HG03565 (cell line): ENCODE measurements at regions not wholly inside any gene's neighbourhood (a gene's known extent, or its start where the extent isn't known, plus 50 kb on each side); places are given as distances from the start of the nearest gene placed in this dataset.
A peak's percentile ranks its signal among the peaks of the same experiment; 100 is the strongest.
"Not testable (repeated sequence)": the region's sequence is repeated elsewhere in the genome, so short reads cannot be mapped to it uniquely, and the experiment has no call there.

Source experiments
- ATAC-seq: cut with Tn5 transposase; IDR thresholded peaks from one replicate; pipeline ENCODE4 v1.9.1; 2021; ENCODE audit warnings: mild to moderate bottlenecking, moderate library complexity; ENCODE audit not compliant: unreplicated experiment

GRCh38 chr1:234781241-234782065, 171.5 kb upstream of the IRF2BP2 start:
- ATAC-seq, result no peak

GRCh38 chr1:234780531-234781162, 170.7 kb upstream of the IRF2BP2 start:
- no peak for ATAC-seq

GRCh38 chr1:234780112-234780511, 170.1 kb upstream of the IRF2BP2 start:
- ATAC-seq, result no peak

GRCh38 chr1:234779600-234779999, 169.6 kb upstream of the IRF2BP2 start:
- ATAC-seq, result not testable (repeated sequence)

GRCh38 chr1:234779160-234779538, 169.2 kb upstream of the IRF2BP2 start:
- ATAC-seq, result no peak

GRCh38 chr1:234778221-234779159, 168.5 kb upstream of the IRF2BP2 start:
- no peak for ATAC-seq

GRCh38 chr1:234777856-234778220, 167.9 kb upstream of the IRF2BP2 start:
- ATAC-seq, result no peak

GRCh38 chr1:234776876-234777855, 167.2 kb upstream of the IRF2BP2 start:
- no peak for ATAC-seq

- ATAC-seq, result no peak
These were observed 166.4 kb upstream of the IRF2BP2 start for GRCh38 chr1:234776256-234776875.

- ATAC-seq, result no peak
These were observed 165.7 kb upstream of the IRF2BP2 start for GRCh38 chr1:234775477-234776246.

- no peak for ATAC-seq
These were observed 165.0 kb upstream of the IRF2BP2 start for GRCh38 chr1:234774971-234775370.

- ATAC-seq, result no peak
These were observed 164.1 kb upstream of the IRF2BP2 start for GRCh38 chr1:234773936-234774677.

GRCh38 chr1:234772345-234773147, 162.6 kb upstream of the IRF2BP2 start:
- peak; percentile 90 for ATAC-seq

GRCh38 chr1:234771642-234772344, 161.8 kb upstream of the IRF2BP2 start:
- ATAC-seq, result no peak

- no peak for ATAC-seq
These were observed 161.1 kb upstream of the IRF2BP2 start for GRCh38 chr1:234770924-234771540.

- ATAC-seq, result no peak
These were observed 160.2 kb upstream of the IRF2BP2 start for GRCh38 chr1:234769986-234770795.
